ENCODE measurements at regions not wholly inside any gene's neighbourhood (a gene's known extent, or its start where the extent isn't known, plus 50 kb on each side); places are given as distances from the start of the nearest gene placed in this dataset.

DNA sequence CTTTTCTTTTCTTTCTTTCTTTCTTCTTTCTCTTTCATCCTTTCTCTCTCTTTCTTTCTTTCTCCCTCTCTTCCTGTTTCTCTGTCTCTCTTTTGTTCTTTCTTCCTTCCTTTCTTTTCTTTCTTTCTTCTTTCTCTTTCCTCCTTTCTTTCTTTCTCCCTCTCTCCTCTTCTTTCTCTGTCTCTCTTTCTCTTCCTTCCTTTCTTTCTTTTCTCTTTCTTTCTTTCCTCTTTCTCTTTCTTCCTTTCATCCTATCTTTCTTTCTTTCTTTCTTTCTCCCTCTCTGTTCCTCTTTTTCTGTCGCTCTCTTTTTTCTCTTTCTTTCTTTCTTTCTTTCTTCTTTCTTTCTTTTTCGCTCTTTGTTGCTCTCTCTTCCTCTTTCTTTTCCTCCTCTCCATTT is 1149.2 kb upstream of the AUTS2 start:
- DNase-seq = no peak

DNA sequence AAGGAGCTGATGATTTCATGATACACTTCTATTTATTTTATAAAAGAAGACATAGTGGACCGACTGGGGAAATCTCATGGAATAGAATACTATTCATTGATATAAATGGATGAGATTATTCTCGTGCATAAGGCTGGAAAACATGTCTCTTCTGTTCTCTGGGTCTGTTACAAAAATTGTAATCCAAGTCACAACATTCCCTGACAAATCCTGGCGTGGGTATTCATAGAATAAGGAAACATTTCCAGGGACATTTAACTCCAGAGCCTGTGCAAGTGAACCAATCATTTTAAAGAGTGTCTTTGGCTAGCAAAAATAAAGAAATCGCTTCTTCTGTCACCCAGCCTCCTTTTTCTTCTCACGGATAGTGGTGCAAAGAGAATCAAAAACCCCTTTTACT is 1148.5 kb upstream of the AUTS2 start:
- no peak for DNase-seq

DNA sequence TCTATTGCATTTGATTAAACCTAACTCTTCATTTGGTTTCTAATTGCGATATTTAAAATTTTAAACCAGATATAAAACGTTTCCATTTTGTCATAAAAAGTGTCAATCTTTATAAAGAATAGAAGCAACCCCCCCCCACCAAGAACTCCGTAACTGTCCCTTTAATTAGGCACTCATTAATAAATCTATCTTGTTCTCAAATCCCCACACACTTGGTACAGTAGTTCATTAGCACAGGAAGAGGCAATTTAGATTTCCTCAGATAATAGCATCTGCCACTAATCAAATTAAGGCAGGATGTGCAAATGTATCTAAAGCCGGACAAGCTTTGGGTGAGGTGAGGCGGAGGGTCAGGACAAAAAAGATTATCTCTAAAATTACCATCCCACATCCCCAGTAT is 1143.3 kb upstream of the AUTS2 start:
- no peak for DNase-seq

GRCh38 chr7:68456469-68456868 is 1141.8 kb upstream of the AUTS2 start:
- no peak for DNase-seq

GRCh38 chr7:68457481-68457880 is 1140.8 kb upstream of the AUTS2 start:
- DNase-seq = no peak

DNA sequence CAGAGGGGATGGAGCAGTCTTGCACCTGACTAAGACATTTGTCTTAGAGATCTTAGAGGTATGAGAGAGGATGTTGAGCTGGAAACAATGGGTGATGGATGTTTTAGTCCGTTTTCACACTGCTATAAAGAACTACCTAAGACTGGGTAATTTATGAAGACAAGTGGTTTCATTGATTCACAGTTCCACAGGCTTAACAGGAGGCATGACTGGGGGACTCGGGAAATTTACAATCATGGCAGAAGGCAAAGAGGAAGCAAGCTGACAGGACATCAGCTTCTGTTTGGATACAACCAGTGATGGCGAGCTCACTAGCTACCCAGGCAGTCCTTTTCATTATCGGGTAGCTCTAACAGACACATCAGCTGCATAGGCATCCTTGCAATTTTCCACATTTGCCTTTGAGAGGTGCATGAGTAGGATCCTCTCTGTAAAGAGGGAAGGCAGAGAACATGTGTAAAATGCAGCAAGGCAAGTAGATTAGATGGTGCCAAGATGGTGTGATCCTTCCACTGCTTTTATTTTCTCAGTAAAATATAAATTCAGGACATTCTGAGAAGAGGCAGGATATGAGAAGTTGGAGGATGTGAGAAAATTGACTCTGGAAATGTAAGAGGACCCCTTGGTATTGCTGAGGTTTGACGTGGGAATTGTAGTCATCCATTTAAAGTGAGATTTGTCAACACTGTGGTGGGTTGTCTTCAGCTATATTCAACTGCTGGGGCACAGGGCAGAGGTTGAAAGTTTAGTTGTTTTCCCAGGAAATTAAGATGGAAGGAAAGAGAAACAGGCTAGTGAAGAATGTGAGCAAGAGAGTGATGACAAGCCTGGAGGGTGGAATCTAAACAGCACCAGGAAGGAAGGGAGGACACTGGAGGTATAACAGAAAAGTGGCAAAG is 1140.0 kb upstream of the AUTS2 start:
- no peak for DNase-seq

GRCh38 chr7:68461430-68461829 is 1136.8 kb upstream of the AUTS2 start:
- no peak for DNase-seq

DNA sequence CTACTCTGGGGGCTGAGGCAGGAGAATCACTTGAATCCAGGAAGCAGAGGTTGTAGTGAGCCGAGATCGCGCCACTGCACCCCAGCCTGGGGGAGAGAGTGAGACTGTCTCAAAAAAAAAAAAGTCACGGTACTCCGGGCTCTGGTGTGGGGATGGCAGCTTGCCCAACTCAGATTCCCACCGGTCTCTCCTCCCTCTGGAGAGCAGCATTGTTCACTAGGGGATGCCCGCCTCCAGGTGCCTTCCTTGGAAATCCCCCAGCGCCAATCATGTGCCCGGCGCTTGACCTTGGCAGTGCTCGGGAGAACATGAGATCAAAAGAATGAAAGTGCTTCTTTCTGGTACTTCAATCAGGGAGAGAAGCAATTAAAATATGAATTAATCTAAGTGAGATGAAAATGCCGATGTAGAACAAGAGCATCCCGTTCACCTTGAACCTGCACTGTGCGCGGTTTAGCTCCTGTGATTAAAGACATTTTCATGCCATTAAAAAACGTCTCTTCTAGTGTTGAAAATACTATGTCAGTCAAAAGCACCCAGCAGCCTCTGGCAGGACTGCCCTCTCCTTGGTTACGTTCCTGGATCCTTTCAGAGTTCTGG is 1127.3 kb upstream of the AUTS2 start:
- DNase-seq = no peak

DNA sequence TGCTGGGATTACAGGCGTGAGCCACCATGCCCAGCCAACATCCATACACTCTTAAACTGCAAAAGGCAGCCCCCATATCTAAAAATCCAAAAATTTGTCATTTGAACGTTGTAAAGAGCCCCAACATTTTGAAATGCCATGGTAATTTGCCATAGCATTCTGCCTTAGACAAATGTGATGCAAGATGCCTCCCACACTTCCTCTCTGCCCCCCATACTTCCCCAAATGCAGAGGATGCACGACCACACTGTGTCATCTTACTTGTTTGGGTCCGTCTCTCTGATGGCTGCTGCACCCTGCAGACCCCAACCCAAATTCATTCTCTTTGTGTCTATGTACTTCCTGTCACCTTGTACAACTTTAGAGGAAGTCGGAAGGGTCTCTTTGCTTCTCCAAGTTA is 1125.6 kb upstream of the AUTS2 start:
- DNase-seq = no peak

DNA sequence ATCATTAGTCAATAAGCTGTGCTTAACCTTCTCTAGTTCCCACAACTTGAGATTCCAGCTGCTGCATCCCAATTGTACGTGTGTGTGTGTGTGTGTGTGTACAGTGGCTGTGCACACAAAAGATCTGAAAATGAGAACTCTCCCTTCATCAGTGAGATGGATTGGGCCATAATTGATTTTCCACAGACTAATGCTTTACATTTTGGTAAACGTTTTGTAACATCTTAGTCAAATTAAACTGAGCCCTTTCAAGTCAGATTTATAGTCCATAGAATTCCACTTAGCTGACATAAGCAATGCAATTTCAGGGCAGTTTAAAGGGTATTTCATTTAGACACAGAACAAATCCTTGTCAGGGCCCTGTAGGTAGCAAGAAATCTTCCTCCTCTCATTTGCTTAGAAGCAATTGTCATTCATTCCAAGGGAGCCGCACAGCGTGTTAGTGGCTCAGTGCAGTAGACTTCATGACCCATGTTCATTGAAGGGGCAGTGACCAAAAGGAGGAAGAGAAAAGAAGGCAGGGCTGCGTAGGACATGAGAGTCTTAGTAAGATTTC is 1123.5 kb upstream of the AUTS2 start:
- no peak for DNase-seq

DNA sequence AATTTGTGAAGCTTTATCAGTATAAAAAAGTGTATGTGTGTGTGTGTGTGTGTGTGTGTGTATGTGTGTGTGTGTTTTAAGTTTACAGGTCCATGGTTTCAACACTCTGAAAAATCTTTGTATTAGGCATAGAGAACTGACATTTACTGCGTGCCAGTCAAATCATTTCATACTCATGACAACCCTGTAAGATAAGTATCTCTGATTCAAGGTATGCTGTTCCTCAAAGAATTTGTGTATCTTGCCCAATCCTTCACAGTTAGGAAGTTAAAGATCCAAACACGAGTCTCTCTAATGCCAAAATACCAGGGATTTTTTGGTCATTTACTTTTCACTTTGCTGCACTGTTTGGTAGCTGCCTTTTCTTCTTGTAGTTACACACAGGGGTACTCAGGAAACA is 1121.3 kb upstream of the AUTS2 start:
- no peak for DNase-seq

- DNase-seq = no peak
Observed at GRCh38 chr7:68478326-68478725, 1119.9 kb upstream of the AUTS2 start.

GRCh38 chr7:68482800-68483199 is 1115.5 kb upstream of the AUTS2 start:
- no peak for DNase-seq

GRCh38 chr7:68484731-68485130 is 1113.5 kb upstream of the AUTS2 start:
- DNase-seq = no peak

GRCh38 chr7:68485253-68485917 is 1112.9 kb upstream of the AUTS2 start:
- DNase-seq = no peak

DNA sequence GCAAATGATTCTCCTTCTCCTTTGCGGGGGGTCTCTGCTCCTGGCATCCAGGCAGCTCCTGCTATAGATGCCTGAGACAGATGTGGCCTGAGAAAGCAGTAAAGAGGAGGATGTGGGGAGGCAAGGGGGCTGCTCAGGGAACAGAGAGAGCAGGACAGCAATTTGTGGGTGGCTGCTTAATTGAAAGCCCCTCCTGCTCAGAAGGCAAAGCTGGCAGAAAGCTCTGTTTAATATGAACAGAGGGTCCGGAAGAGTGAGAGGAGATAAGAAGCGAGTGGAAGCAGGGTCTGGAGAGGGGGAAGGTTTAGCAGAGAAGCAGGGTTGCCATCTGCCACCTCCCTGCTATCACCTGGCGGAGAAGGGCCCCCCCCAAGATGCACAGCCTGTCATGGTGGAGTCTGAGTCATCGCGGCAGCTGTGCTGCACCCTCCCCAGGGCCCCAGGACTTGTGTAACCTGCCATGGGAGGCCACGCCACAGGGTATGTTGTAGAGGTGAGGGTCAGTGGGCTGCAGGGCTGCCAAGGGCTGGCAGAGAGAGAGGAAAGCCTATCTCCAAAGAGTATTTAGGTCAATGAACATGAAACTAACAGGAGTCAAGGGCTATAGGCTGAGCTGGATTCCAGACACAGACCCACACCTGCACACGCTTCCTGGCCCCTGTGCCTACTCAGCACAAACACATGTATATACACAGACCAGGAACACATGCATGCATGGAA is 1109.8 kb upstream of the AUTS2 start:
- no peak for DNase-seq

DNA sequence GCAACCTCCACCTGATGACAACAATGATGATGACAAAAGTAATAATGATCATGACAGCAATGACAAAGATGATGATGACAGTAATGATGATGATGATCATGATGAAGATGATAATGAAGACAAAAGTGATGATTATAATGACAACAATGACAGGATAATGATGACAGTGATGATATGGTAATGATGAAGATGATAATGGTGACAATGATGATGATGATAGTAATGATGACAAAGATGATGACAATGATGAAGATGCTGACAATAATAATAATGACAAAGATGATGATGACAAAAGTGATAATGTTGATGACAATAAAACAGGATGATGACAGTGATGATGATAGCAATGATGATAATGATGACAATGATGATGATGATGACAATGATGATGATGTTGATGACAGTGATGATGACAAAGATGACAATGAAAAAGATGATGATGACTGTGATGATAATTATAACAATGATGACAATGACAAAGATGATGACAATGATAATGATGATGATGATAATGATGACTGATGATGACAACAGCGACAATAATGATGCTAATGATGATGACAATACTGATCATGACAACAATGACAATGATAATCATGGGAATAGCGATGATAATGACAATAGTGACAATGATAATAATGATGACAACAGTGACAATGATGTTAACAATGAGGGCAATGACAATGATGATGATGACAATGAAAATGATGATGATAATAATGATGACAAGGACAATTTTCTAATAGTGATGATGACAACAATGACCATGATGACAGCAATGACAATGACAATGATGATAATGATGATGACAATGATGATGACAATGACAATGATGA is 1106.5 kb upstream of the AUTS2 start:
- no peak for DNase-seq

DNA sequence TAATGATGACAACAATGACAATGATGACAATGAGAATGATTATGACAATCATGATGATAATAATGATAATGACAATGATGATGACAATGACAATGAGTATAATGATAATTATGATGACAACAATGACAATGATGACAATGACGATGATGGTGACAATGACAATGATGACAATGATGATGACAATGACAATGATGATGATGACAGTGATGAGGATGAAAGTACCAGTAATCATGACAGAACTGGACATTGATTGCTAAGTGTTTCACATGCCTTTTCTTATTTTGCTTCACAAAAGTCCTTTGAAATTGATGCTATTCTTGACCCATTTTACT is 1106.0 kb upstream of the AUTS2 start:
- no peak for DNase-seq

DNA sequence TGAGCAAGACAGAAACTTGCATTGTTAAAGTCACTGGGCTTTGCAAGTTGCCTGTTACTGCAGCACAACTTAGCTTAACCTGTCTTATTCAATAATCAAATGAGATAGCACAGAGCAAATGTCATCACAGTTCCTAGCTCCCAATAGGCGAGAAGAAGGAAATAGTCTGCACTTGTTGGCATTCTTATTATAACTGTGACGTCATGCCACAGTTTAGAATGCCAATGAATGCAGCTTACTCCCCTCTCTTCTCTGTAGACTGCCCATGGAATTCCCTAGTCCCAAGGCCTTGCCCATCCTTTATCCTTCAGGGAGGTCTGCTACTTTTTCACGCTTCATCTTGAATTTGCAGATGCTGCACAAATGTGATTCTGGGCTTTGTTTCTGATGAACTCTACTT is 1094.9 kb upstream of the AUTS2 start:
- DNase-seq = no peak

GRCh38 chr7:68504716-68505115 is 1093.6 kb upstream of the AUTS2 start:
- no peak for DNase-seq

- DNase-seq = no peak
Observed at GRCh38 chr7:68505721-68506120, 1092.6 kb upstream of the AUTS2 start.

DNA sequence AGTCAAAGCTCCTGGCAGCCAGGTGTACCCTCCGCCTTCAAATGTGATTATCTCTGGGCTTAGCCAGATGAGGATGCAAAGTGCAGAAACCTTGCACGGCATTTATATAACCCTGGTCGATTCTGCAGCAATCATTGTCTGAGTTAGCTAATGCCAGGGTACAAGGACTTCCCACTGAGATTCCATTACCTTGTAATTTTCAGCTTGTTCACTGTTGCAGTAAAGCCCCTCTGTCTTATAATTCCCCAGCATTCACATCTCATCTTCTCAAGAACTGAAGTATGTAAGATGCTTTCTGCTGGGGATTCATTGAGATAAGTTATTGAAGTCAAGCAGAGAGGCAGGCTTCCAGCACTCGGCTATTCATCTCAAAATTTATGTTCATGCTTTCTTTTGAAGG is 1090.6 kb upstream of the AUTS2 start:
- DNase-seq = no peak
